DND-41 (cell line): ENCODE measurements at regions not wholly inside any gene's neighbourhood (a gene's known extent, or its start where the extent isn't known, plus 50 kb on each side); places are given as distances from the start of the nearest gene placed in this dataset.

ENCODE experiments used
- EZH2 ChIP-seq: IDR thresholded peaks from 3 replicates; pipeline ENCODE4 v1.6.1; 2012; ENCODE audit warnings: borderline replicate concordance, low read depth, mild to moderate bottlenecking, moderate library complexity, low read length, inconsistent platforms; ENCODE audit not compliant: severe bottlenecking
- TF ChIP-seq, protein P1 (sequence below): IDR thresholded peaks from 2 replicates; pipeline ENCODE4 v1.5.1; 2012; ENCODE audit warnings: borderline replicate concordance, low read length, moderate library complexity, mild to moderate bottlenecking; ENCODE audit not compliant: poor library complexity, severe bottlenecking; ENCODE audit errors: extremely low read depth

DNA sequence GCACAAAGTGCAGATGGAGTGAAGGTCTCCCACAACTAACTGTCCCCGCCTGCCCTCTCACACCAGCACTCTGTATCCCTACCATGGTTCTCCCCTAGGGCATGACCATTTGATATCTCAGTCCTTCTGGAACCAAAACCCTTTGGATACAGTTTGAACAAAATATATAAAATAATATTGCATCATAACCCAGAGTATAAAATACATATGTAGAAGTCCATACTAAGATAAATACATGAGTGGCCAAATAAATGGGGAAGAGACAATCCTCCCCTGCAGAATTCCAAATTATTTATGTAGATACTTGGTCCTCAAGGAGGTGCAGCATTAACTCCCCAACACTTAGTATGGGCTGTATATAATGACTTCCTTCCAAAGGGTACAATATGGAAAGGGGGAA, 207.4 kb downstream of the RRAGC start:
- TF ChIP-seq, protein P1, sequence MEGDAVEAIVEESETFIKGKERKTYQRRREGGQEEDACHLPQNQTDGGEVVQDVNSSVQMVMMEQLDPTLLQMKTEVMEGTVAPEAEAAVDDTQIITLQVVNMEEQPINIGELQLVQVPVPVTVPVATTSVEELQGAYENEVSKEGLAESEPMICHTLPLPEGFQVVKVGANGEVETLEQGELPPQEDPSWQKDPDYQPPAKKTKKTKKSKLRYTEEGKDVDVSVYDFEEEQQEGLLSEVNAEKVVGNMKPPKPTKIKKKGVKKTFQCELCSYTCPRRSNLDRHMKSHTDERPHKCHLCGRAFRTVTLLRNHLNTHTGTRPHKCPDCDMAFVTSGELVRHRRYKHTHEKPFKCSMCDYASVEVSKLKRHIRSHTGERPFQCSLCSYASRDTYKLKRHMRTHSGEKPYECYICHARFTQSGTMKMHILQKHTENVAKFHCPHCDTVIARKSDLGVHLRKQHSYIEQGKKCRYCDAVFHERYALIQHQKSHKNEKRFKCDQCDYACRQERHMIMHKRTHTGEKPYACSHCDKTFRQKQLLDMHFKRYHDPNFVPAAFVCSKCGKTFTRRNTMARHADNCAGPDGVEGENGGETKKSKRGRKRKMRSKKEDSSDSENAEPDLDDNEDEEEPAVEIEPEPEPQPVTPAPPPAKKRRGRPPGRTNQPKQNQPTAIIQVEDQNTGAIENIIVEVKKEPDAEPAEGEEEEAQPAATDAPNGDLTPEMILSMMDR: no peak
- no peak for TF ChIP-seq EZH2
